ENCODE measurements at regions not wholly inside any gene's neighbourhood (a gene's known extent, or its start where the extent isn't known, plus 50 kb on each side); places are given as distances from the start of the nearest gene placed in this dataset.

- DNase-seq (ENCODE audit: low read depth), result no peak
Observed at GRCh38 chr14:49008363-49008762, 577.8 kb downstream of the RPS29 start.

GRCh38 chr14:48991141-48991540 lies 595.0 kb downstream of the RPS29 start:
- DNase-seq (ENCODE audit: low read depth), result no peak

GRCh38 chr14:48983351-48983888 lies 602.8 kb downstream of the RPS29 start:
- DNase-seq (ENCODE audit: low read depth), result no peak

GRCh38 chr14:48974994-48975393 lies 611.2 kb downstream of the RPS29 start:
- no peak for DNase-seq (ENCODE audit: low read depth)

- DNase-seq (ENCODE audit: low read depth), result no peak
Observed at GRCh38 chr14:48973151-48973550, 613.0 kb downstream of the RPS29 start.

- no peak for DNase-seq (ENCODE audit: low read depth)
Observed at GRCh38 chr14:48970943-48971342, 615.2 kb downstream of the RPS29 start.

- DNase-seq (ENCODE audit: low read depth), result no peak
Observed at GRCh38 chr14:48967419-48967818, 618.8 kb downstream of the RPS29 start.

GRCh38 chr14:48963231-48963790 lies 622.9 kb downstream of the RPS29 start:
- no peak for DNase-seq (ENCODE audit: low read depth)

- no peak for DNase-seq (ENCODE audit: low read depth)
Observed at GRCh38 chr14:48957486-48957885, 628.7 kb downstream of the RPS29 start.

GRCh38 chr14:48955857-48956256 lies 630.3 kb downstream of the RPS29 start:
- DNase-seq (ENCODE audit: low read depth), result no peak

GRCh38 chr14:48954446-48954845 lies 631.7 kb downstream of the RPS29 start:
- DNase-seq (ENCODE audit: low read depth), result no peak

- no peak for DNase-seq (ENCODE audit: low read depth)
Observed at GRCh38 chr14:48944809-48945208, 641.4 kb downstream of the RPS29 start.

GRCh38 chr14:48943913-48944312 lies 642.3 kb downstream of the RPS29 start:
- DNase-seq (ENCODE audit: low read depth), result no peak

GRCh38 chr14:48937541-48938195 lies 648.5 kb downstream of the RPS29 start:
- DNase-seq (ENCODE audit: low read depth), result no peak

GRCh38 chr14:48936849-48937248 lies 649.3 kb downstream of the RPS29 start:
- DNase-seq (ENCODE audit: low read depth), result no peak

GRCh38 chr14:48936362-48936761 lies 649.8 kb downstream of the RPS29 start:
- no peak for DNase-seq (ENCODE audit: low read depth)

- no peak for DNase-seq (ENCODE audit: low read depth)
Observed at GRCh38 chr14:48925184-48925583, 661.0 kb downstream of the RPS29 start.

GRCh38 chr14:48914921-48915320 lies 671.3 kb downstream of the RPS29 start:
- no peak for DNase-seq (ENCODE audit: low read depth)

- DNase-seq (ENCODE audit: low read depth), result no peak
Observed at GRCh38 chr14:48914382-48914781, 671.8 kb downstream of the RPS29 start.

- DNase-seq (ENCODE audit: low read depth), result no peak
Observed at GRCh38 chr14:48900565-48900964, 685.6 kb downstream of the RPS29 start.

- DNase-seq (ENCODE audit: low read depth), result no peak
Observed at GRCh38 chr14:48890333-48890732, 695.8 kb downstream of the RPS29 start.

GRCh38 chr14:48876806-48877340 lies 709.3 kb downstream of the RPS29 start:
- no peak for DNase-seq (ENCODE audit: low read depth)

- no peak for DNase-seq (ENCODE audit: low read depth)
Observed at GRCh38 chr14:48874711-48875110, 711.5 kb downstream of the RPS29 start.

- DNase-seq (ENCODE audit: low read depth), result no peak
Observed at GRCh38 chr14:48857366-48857765, 728.8 kb downstream of the RPS29 start.
